Breast epithelium (tissue), 4 donors: ENCODE measurements at regions not wholly inside any gene's neighbourhood (a gene's known extent, or its start where the extent isn't known, plus 50 kb on each side); places are given as distances from the start of the nearest gene placed in this dataset.

Experiments used
- DNase-seq, 2 donors: peaks; one replicate each; pipeline ENCODE4 v3.0.0-alpha.2; 2019; ENCODE audit warnings: low spot score in 2 of 2
- H3K27ac ChIP-seq, 2 donors: fragments of 200-600 bp; sonication (generic) in 1 of 2; one replicate each; pipeline ENCODE4 v1.5.1; 2016 to 2019; ENCODE audit warnings: mild to moderate bottlenecking in 1 of 2
- H3K27me3 ChIP-seq, 2 donors: fragments of 200-600 bp; sonication (generic) in 1 of 2; one replicate each; pipeline versions ENCODE4 v1.5.1 to v1.6.0; 2017 to 2019; ENCODE audit warnings: control low read depth in 1 of 2, mild to moderate bottlenecking in 1 of 2
- H3K36me3 ChIP-seq: fragments of 200-600 bp; one replicate; pipeline ENCODE4 v1.5.1; 2019
- H3K4me1 ChIP-seq, 2 donors: fragments of 200-600 bp; sonication (generic); one replicate each; pipeline ENCODE4 v1.5.1; 2016 to 2019; ENCODE audit warnings: control low read depth in 1 of 2
- H3K4me3 ChIP-seq, 3 donors: fragments of 200-600 bp; sonication (generic); 1 replicate in 2 of 3; 2 replicates in 1 of 3; pipeline ENCODE4 v1.5.1; 2016 to 2019; ENCODE audit warnings: mild to moderate bottlenecking in 3 of 3, moderate library complexity in 2 of 3
- H3K9me3 ChIP-seq, 2 donors: fragments of 200-600 bp; sonication (generic) in 1 of 2; one replicate each; pipeline ENCODE4 v1.5.1; 2016 to 2019; ENCODE audit warnings: control low read depth in 1 of 2
- POLR2A ChIP-seq: fragments of 450-650 bp; IDR thresholded peaks from one replicate; pipeline ENCODE4 v1.6.1; 2016; ENCODE audit warnings: antibody characterized with exemption, mild to moderate bottlenecking, moderate library complexity
- POLR2AphosphoS5 ChIP-seq, 3 donors: sonication (generic); formaldehyde crosslinking; IDR thresholded peaks; one replicate each; pipeline ENCODE4 v1.6.1; 2017; ENCODE audit warnings: antibody characterized with exemption in 3 of 3
- intact Hi-C: fragments of 100-400 bp; cut with DNase I; formaldehyde crosslinking; loops from one replicate; pipeline ENCODE4 v1.15.1; 2023; ENCODE audit warnings: low total_unique reads
- TF ChIP-seq, protein P1 (sequence below), 3 donors: fragments of 450-650 bp; IDR thresholded peaks; one replicate each; pipeline ENCODE4 v1.5.1; 2016 to 2017; ENCODE audit warnings: antibody characterized with exemption in 3 of 3, mild to moderate bottlenecking in 3 of 3, moderate library complexity in 3 of 3

DNA sequence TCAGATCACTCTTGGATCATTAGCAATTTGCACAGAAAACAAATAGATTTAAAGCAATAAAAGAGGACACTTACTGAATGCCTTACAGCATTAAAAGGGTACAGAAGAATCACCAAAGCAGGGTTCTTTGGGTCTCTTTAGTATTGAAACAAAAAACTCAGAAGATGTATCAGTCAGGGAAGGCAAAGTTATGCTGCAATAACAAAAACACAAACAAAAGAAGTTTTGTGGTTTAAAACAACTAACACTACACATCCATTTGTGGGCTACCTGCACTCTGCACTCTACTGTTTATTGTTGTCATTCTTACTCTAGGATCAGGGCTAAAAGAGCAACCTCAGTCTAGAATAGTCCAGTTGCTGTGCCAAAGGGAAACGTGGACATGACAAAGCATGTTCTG lies 216.4 kb downstream of the GPAM start:
- DNase-seq: no peak
- intact Hi-C loops: no loop called here
- H3K4me1 ChIP-seq: no peaks in the 10 kb centered on the region
- no peak overlapping the region for H3K27ac ChIP-seq
- no peaks in the 10 kb centered on the region for H3K27me3 ChIP-seq
- TF ChIP-seq, protein P1, sequence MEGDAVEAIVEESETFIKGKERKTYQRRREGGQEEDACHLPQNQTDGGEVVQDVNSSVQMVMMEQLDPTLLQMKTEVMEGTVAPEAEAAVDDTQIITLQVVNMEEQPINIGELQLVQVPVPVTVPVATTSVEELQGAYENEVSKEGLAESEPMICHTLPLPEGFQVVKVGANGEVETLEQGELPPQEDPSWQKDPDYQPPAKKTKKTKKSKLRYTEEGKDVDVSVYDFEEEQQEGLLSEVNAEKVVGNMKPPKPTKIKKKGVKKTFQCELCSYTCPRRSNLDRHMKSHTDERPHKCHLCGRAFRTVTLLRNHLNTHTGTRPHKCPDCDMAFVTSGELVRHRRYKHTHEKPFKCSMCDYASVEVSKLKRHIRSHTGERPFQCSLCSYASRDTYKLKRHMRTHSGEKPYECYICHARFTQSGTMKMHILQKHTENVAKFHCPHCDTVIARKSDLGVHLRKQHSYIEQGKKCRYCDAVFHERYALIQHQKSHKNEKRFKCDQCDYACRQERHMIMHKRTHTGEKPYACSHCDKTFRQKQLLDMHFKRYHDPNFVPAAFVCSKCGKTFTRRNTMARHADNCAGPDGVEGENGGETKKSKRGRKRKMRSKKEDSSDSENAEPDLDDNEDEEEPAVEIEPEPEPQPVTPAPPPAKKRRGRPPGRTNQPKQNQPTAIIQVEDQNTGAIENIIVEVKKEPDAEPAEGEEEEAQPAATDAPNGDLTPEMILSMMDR (IDR thresholded peaks at IDR 0.05): no peak
- TF ChIP-seq POLR2A: no peak
- no peak for TF ChIP-seq POLR2AphosphoS5 (IDR thresholded peaks at IDR 0.05)
- H3K36me3 ChIP-seq: no peaks in the 10 kb centered on the region
- H3K9me3 ChIP-seq: no peaks in the 10 kb centered on the region
- H3K4me3 ChIP-seq: no peak overlapping the region

- intact Hi-C loops: no loop called here
- Histone ChIP-seq H3K27me3 (no peaks in the 10 kb centered on the region), H3K4me3 (no peak overlapping the region), H3K9me3 (no peaks in the 10 kb centered on the region), H3K27ac (no peak overlapping the region), H3K36me3 (no peaks in the 10 kb centered on the region), H3K4me1 (no peaks in the 10 kb centered on the region)
- TF ChIP-seq, protein P1 (IDR thresholded peaks at IDR 0.05): no peak
- TF ChIP-seq POLR2AphosphoS5 (IDR thresholded peaks at IDR 0.05) (no peak), POLR2A (no peak)
- no peak for DNase-seq
Observed at GRCh38 chr10:111967547-111967946, 216.0 kb downstream of the GPAM start.

DNA sequence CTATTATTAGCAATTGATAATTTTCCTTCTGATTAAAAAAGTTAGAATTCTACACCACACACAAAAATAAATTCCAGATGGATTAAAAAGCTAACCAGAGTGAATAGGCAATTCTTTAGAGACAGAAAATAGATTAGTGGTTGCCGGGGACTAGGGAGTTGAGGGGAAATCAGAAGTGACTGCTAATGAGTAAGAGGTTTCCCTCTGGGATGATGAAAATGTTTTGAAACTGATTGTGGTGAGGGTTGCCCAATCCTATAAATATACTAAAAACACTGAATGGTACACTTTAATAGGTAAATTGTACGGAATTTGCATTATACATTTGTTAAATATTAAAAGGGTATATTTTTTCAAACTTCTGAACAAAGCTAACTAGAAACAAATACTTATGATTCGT lies 214.9 kb downstream of the GPAM start:
- Histone ChIP-seq H3K27me3 (no peaks in the 10 kb centered on the region), H3K36me3 (no peaks in the 10 kb centered on the region), H3K4me3 (no peak overlapping the region), H3K9me3 (no peaks in the 10 kb centered on the region), H3K4me1 (no peaks in the 10 kb centered on the region), H3K27ac (no peak overlapping the region)
- TF ChIP-seq POLR2A (no peak), POLR2AphosphoS5 (IDR thresholded peaks at IDR 0.05) (no peak)
- TF ChIP-seq, protein P1 (IDR thresholded peaks at IDR 0.05): no peak
- no peak for DNase-seq
- intact Hi-C loops: no loop called here

- no peaks in the 10 kb centered on the region for H3K9me3 ChIP-seq
- no peaks in the 10 kb centered on the region for H3K4me1 ChIP-seq
- intact Hi-C loops: no loop called here
- no peaks in the 10 kb centered on the region for H3K36me3 ChIP-seq
- no peak overlapping the region for H3K4me3 ChIP-seq
- H3K27me3 ChIP-seq: no peaks in the 10 kb centered on the region
- H3K27ac ChIP-seq: no peak overlapping the region
- TF ChIP-seq POLR2AphosphoS5 (IDR thresholded peaks at IDR 0.05) (no peak), POLR2A (no peak)
- TF ChIP-seq, protein P1 (IDR thresholded peaks at IDR 0.05): no peak
- DNase-seq: no peak
Observed at GRCh38 chr10:111970111-111970510, 213.5 kb downstream of the GPAM start.

DNA sequence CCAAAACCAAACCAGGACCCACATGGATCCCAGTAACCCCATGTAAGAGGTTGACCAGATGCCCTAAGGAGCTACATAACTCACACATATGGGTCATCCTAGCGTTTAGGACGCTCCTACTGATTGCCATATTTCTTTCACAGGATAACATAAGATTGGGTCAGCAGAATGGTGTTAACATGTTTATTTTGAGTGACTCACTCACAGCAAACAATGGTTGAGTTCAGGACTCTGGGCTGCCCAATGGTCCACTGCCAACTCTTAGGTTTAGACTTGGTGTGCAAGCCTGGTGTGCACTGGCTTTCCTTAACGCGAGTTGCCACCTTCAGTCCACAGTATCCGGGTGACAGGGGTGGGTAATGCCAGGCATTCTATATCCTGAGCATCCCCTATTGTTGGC lies 211.5 kb downstream of the GPAM start:
- intact Hi-C loops: no loop called here
- H3K4me1 ChIP-seq: no peaks in the 10 kb centered on the region
- H3K27ac ChIP-seq: no peak overlapping the region
- no peaks in the 10 kb centered on the region for H3K9me3 ChIP-seq
- no peak for DNase-seq
- H3K27me3 ChIP-seq: no peaks in the 10 kb centered on the region
- no peaks in the 10 kb centered on the region for H3K36me3 ChIP-seq
- H3K4me3 ChIP-seq: no peak overlapping the region
- TF ChIP-seq, protein P1 (IDR thresholded peaks at IDR 0.05): no peak
- no peak for TF ChIP-seq POLR2A
- TF ChIP-seq POLR2AphosphoS5 (IDR thresholded peaks at IDR 0.05): no peak
